Esophagus muscularis mucosa (tissue), 3 donors: ENCODE measurements at regions not wholly inside any gene's neighbourhood (a gene's known extent, or its start where the extent isn't known, plus 50 kb on each side); places are given as distances from the start of the nearest gene placed in this dataset.

Source experiments
- POLR2A ChIP-seq: fragments of 450-650 bp; IDR thresholded peaks from one replicate; pipeline ENCODE4 v1.6.1; 2017; ENCODE audit warnings: antibody characterized with exemption, moderate library complexity, mild to moderate bottlenecking, low read depth
- POLR2AphosphoS5 ChIP-seq, 2 donors: sonication (generic); formaldehyde crosslinking; IDR thresholded peaks; one replicate each; pipeline ENCODE4 v1.6.1; 2017; ENCODE audit warnings: antibody characterized with exemption in 2 of 2
- TF ChIP-seq, protein P1 (sequence below), 3 experiments: fragments of 200-600 bp in 2 of 3; fragments of 450-650 bp in 1 of 3; sonication (generic) in 2 of 3; IDR thresholded peaks; one replicate each; pipeline ENCODE4 v1.5.1; 2017 to 2019; ENCODE audit warnings: antibody characterized with exemption in 3 of 3, mild to moderate bottlenecking in 2 of 3, moderate library complexity in 1 of 3

DNA sequence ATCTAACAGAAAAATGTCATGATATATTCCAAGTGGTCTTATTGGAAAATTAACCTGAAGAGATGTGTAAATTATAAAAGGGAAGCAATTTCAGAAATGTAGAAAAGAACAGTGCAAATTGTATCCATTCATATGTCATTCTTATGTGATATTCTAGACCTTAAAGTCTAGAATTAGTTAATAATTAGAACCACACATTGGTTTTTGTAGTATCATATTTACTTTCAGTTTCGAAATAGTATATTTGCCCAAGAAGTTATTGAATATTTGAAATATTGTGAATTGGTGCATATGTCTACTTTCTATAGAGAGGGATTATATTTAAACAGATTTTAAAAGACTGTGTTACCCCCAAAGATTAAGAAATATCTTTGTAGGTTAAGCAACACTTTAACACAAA, 1348.6 kb upstream of the ACVR2A start:
- TF ChIP-seq, protein P1, sequence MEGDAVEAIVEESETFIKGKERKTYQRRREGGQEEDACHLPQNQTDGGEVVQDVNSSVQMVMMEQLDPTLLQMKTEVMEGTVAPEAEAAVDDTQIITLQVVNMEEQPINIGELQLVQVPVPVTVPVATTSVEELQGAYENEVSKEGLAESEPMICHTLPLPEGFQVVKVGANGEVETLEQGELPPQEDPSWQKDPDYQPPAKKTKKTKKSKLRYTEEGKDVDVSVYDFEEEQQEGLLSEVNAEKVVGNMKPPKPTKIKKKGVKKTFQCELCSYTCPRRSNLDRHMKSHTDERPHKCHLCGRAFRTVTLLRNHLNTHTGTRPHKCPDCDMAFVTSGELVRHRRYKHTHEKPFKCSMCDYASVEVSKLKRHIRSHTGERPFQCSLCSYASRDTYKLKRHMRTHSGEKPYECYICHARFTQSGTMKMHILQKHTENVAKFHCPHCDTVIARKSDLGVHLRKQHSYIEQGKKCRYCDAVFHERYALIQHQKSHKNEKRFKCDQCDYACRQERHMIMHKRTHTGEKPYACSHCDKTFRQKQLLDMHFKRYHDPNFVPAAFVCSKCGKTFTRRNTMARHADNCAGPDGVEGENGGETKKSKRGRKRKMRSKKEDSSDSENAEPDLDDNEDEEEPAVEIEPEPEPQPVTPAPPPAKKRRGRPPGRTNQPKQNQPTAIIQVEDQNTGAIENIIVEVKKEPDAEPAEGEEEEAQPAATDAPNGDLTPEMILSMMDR (IDR thresholded peaks at IDR 0.05) = no peak
- TF ChIP-seq POLR2A (no peak), POLR2AphosphoS5 (IDR thresholded peaks at IDR 0.05) (no peak)
